T47D (cell line): ENCODE measurements at regions not wholly inside any gene's neighbourhood (a gene's known extent, or its start where the extent isn't known, plus 50 kb on each side); places are given as distances from the start of the nearest gene placed in this dataset.

Source experiments
- DNase-seq, 2 experiments: peaks; one replicate each; pipeline versions ENCODE4 v3.0.0 to v3.0.0-alpha.2; 2011 to 2012; ENCODE audit warnings: low read depth in 1 of 2, low spot score in 1 of 2
- JUND ChIP-seq: IDR thresholded peaks from 2 replicates; pipeline ENCODE4 v1.6.1; 2012; ENCODE audit warnings: low read depth
- in situ Hi-C: cut with HindIII; loops from 2 replicates; pipeline ENCODE4 v1.10.0; 2016; ENCODE audit warnings: low sequenced_read_pairs, low pct_unique_long_range_greater_than_20kb

GRCh38 chr20:57840066-57840465, 130.3 kb upstream of the PMEPA1 start:
- DNase-seq = no peak
- no peak for TF ChIP-seq JUND
- in situ Hi-C loops = no loop called here

- TF ChIP-seq JUND = no peak
- in situ Hi-C loops = no loop called here
- no peak for DNase-seq
These were observed 128.9 kb upstream of the PMEPA1 start for GRCh38 chr20:57838670-57839151.

- in situ Hi-C loops = no loop called here
- no peak for TF ChIP-seq JUND
These were observed 127.6 kb upstream of the PMEPA1 start for GRCh38 chr20:57837208-57838035.

GRCh38 chr20:57835588-57836455, 126.0 kb upstream of the PMEPA1 start:
- DNase-seq = no peak
- in situ Hi-C loops = no loop called here
- no peak for TF ChIP-seq JUND

More at GRCh38 chr20:57837208-57838035, 127.6 kb upstream of the PMEPA1 start:
- no peak for DNase-seq

- TF ChIP-seq JUND = no peak
- DNase-seq = no peak
- in situ Hi-C loops = no loop called here
These were observed 125.2 kb upstream of the PMEPA1 start for GRCh38 chr20:57835074-57835452.

GRCh38 chr20:57834306-57835073, 124.7 kb upstream of the PMEPA1 start:
- DNase-seq = no peak
- no peak for TF ChIP-seq JUND
- in situ Hi-C loops = no loop called here

- in situ Hi-C loops = no loop called here
- no peak for TF ChIP-seq JUND
- DNase-seq = no peak
These were observed 122.3 kb upstream of the PMEPA1 start for GRCh38 chr20:57831993-57832585.

- in situ Hi-C loops = no loop called here
- TF ChIP-seq JUND = no peak
- no peak for DNase-seq
These were observed 121.6 kb upstream of the PMEPA1 start for GRCh38 chr20:57831326-57831992.

- in situ Hi-C loops = no loop called here
- no peak for TF ChIP-seq JUND
- no peak for DNase-seq
These were observed 120.7 kb upstream of the PMEPA1 start for GRCh38 chr20:57830515-57830895.

GRCh38 chr20:57829805-57830514, 120.1 kb upstream of the PMEPA1 start:
- no peak for TF ChIP-seq JUND
- DNase-seq = no peak
- in situ Hi-C loops = no loop called here

GRCh38 chr20:57829336-57829735, 119.5 kb upstream of the PMEPA1 start:
- TF ChIP-seq JUND = no peak
- no peak for DNase-seq
- in situ Hi-C loops = no loop called here

GRCh38 chr20:57828696-57829095, 118.9 kb upstream of the PMEPA1 start:
- in situ Hi-C loops = no loop called here
- TF ChIP-seq JUND = no peak
- no peak for DNase-seq
